Activated T-cell treated with anti-CD3 and anti-CD28 coated beads for 1 hour (primary cell): ENCODE measurements at regions not wholly inside any gene's neighbourhood (a gene's known extent, or its start where the extent isn't known, plus 50 kb on each side); places are given as distances from the start of the nearest gene placed in this dataset.
"Not testable (repeated sequence)": the region's sequence is repeated elsewhere in the genome, so short reads cannot be mapped to it uniquely, and the experiment has no call there.

Source experiments
- DNase-seq: peaks from one replicate; pipeline ENCODE4 v3.0.0-alpha.2; 2020; ENCODE audit warnings: low read depth

DNA sequence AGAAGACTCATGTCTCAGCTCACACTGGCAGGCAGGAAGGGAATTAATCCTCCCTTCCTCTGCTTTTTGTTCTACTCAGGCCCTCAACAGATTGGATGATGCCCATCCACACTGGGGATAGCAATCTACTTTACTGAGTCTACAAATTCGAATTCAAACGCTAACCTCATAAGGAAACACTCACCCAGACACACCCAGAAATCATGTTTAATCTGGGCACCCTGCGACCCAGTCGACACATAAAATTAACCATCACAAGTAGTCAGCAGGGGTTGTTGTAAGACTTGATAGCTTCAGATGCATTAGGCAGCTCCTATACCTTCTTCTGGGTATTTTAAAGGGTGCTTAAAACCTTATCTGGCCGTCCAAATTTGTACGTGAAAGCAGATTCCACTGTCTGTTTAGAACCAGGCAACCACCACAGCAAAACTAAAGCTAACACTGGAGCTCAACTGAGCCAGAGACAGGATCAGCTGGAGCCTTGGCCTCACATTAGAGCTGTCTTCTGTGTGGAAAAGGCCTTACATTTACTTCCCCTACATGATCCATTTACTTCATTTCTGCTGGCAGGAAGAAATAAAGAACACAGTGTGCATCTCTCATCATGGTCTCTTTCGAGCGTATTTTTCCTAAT, 407.3 kb upstream of the PPP2R3A start:
- no peak for DNase-seq

DNA sequence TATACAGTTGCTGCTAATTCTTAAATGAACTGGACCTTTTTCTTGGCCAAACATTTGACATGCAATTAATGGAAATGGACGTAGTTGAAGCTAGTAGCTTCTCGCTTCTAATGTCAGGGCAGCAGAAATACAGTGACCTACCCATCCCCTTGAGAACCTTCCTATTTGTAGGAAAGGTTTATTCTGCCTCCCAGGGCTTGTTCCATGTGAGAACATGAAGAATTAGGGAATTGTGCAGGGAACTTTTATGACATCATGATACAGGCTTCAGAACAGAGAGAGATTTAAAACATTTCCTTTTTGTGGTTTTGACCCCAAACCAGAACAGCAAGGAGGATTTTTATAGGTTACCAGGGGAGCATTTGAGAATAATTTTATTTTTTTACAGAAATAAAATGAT, 406.6 kb upstream of the PPP2R3A start:
- DNase-seq: no peak

GRCh38 chr3:135559802-135560201, 405.7 kb upstream of the PPP2R3A start:
- DNase-seq: no peak

DNA sequence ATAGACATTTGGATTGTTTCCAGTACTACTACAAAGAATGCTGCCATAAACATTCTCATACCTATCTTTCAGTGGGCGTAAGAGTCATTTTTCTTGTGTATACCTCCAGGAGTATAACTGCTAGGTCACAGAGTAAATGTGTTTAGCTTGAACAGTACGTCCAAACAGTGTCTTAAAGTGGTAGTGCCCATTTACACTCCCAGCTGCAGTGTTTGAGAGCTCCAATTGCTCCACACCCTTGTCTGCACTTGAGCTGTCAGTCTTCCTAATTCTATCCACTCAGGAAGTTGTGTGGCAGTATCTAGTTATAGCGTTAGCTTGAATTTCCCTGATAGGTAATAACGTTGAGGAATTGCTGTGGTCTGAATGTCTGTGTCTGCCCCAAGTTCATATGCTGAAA, 404.7 kb upstream of the PPP2R3A start:
- no peak for DNase-seq

DNA sequence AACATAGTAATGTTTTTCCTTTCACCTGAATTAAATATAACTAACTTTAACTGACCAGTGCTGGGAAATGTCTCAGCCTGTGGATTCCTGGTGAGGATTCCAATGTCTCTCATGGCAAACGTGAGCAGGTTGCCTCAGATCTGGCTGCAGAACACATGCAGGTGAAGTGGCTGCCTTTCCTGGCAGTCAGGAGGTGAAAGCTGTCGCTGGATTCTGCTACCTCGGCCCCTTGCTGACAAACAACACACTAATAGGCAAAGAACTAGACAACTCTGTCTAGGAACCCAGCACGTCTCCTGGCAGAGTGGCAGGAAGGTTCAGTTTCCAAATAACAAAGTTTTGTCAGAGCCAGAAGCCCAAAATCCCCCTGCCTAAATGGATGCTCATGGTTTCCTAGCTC, 400.8 kb upstream of the PPP2R3A start:
- no peak for DNase-seq

- no peak for DNase-seq
Measured at GRCh38 chr3:135565546-135565945, 400.0 kb upstream of the PPP2R3A start.

- no peak for DNase-seq
Measured at GRCh38 chr3:135567223-135567622, 398.3 kb upstream of the PPP2R3A start.

DNA sequence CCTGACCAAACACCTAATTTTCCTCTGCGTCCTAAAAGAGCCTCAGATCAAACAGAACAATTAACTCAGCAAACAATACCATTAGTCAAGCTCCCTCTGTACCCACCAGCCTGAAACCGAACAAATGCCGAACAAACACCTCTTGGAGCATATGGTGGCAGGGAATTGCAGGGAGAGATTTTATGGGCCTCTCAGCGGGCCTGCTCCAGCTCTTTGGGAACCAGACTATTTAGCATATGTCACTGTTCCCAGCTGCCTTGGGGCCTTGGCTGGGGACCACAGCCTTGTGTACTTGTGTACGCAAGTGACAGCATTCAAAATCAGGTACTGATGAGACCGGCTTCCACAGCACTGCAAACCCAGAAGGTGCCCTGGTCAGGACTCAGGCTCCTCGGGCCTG, 388.8 kb upstream of the PPP2R3A start:
- no peak for DNase-seq

GRCh38 chr3:135581806-135582205, 383.7 kb upstream of the PPP2R3A start:
- no peak for DNase-seq

DNA sequence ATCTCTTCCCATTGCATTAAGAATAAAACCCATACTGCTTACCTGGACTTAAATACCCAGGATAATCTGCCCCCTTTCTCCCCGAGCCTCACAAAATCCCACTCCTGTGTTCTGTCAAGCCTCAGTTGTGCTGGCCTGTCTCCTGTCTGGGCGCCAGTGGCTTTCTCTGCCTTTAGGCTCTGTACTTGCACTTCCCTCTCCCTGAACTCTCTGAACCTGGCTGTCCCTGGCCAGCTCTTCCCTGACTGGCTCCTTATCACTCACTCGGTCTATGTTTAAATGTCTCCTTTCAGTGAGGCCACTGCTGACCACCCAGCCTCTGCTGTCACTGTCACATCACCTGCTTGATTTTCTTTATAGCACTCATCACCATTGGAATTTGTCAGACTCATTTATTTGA, 382.7 kb upstream of the PPP2R3A start:
- DNase-seq: no peak

- no peak for DNase-seq
Measured at GRCh38 chr3:135596563-135596962, 369.0 kb upstream of the PPP2R3A start.

DNA sequence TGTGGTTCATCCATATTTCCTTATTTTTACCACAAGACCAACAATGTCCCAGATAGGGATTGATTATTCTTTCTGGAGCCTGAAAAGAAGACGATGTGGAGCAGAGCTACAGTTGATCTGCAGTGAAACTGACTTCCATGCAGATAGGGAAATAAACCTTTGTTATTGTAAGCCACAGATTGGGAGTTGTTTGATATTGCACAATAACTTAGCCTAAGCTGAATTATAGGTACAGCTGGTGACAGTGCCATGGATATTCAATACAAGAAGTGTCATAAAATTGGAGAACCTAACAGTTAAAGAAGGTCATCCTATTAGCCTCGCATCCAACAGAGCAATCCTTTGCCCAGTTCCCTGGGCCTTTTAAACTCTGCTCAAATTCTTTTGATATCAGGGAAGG, 367.7 kb upstream of the PPP2R3A start:
- no peak for DNase-seq

DNA sequence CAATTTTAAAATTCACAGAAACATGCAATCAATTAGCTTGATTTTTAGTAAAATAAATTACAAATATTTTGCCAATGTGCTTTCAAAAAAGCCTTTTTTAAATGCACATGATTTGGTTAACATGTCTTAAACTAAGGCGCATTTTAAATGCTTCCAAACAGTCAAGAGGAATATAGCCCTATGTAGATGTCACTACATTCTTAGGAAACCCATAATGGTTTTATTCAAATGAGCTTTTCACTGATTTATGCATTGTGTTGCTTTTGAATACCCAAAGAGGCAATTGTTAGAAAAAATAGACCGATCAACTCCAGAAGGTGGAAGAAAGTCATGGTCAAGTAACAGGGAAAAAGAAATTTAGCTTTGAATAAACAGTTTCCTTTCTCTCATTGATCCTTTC, 366.9 kb upstream of the PPP2R3A start:
- no peak for DNase-seq

GRCh38 chr3:135604512-135604911, 361.0 kb upstream of the PPP2R3A start:
- DNase-seq: not testable (repeated sequence)

DNA sequence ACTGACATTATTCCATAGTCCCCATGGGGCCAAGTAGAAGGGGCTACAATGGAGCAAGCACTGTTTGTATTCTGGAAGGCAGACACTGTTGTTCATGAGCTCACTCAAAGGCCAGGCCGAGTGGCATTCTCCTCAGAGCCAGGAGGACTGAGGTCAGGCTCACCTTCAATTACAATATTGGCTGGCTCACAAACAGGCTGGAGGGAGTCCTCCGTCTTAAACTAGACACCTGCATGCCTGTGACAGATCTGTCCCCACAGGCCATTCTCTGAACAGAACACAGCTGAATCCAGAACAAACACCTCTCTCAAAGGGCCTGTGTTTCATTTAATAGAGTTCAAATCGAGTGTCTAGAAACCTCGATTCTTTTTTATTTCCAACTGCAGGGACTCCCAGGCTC, 347.4 kb upstream of the PPP2R3A start:
- no peak for DNase-seq

DNA sequence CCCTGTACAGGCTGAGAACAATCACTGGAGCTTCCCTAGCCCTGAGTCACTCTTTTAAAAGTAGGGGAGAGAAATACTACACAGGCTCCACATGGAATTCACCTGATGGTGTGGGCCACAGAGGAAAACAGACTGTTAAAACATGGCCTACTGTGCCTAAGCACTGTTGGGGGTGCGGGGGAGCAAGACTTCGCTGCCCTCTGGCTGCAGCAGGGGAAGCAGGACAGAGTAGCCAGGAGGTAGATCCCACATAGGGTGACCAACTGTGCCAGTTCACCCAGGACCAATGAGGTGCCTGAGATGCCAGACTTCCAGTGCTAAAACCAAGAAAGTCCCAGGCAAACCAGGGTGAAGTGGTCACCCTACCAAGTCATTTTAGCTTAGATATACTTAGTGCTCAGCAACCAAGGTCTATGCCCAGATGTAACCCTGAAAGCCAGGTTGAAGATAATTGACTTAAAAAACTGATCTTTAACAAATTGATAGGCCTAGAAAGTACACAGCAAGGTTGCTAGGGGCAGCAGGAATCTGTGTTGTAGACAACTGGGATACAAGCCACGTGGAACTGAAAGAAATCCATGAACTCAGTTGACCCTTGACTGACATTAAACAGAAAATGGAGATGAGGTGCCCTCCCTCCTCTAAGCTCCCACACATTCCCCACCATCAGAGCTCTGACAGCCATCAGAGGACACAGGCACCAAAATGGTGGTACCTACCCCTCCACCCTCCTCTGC, 344.2 kb upstream of the PPP2R3A start:
- DNase-seq: no peak

- DNase-seq: no peak
Measured at GRCh38 chr3:135622215-135622614, 343.3 kb upstream of the PPP2R3A start.

DNA sequence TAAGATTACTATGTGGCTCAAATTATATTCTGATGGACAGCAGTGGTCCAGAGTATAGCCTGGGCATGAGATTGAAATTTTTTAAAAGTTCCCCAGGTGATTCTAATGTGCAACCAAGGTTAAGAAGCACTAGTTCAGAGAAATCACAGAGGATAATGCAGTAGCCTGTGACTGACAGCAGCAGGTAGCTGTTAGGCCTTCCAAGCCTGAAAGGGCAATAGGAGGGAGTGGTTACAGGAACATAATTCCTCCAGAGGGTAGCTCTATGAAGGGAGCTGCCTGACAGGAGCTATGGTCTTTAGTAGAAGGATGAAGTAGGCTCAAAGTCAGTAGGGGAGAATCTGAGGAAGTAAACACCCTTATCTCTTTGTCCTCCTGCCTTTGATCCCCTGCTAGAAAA, 342.9 kb upstream of the PPP2R3A start:
- DNase-seq: no peak

DNA sequence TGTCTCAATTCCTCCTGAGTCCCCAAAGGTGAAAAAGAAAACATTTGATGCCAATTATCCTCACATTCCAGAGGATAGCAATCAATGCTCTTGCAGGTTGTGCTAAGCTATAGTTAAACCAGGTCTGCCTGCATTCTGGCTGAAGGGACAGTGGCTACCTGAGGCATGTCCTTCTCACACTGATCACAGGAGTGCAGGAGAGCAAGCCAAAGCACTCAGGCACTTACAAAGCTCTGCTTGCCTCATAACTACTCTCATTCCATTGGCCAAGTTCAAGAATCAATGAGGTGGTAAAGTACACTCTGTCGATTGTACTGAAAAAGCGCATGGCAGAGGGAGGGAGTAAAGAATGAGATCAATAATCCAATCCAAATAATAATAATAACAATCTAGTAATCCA, 342.0 kb upstream of the PPP2R3A start:
- DNase-seq: no peak

- DNase-seq: no peak
Measured at GRCh38 chr3:135627057-135627456, 338.5 kb upstream of the PPP2R3A start.

- DNase-seq: no peak
Measured at GRCh38 chr3:135629701-135630408, 335.7 kb upstream of the PPP2R3A start.

DNA sequence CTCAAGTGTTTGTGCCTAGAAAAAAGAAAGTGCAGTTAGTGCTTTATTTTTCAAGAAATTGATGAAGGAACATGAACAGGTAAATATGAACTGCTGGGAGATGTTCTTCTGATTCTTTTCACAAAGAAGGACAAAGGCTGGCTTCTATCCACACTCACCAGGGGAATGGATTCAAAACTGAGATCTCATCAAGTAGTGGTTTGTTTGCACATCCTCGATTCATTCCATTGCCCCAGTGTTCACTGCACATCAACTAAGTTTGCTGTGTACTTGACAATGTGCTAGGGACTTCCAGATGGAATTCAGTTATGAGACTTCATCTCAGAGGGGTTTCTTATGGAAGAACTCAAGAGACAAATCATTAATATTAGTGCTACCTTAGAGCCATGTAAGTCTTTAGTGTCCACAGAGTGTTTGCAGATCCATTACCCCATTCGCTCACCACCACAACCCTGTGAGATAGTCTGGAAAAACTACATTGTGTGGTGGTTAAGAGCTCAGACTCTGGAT, 332.9 kb upstream of the PPP2R3A start:
- DNase-seq: no peak

GRCh38 chr3:135633078-135633477, 332.4 kb upstream of the PPP2R3A start:
- no peak for DNase-seq
